ENCODE measurements at regions not wholly inside any gene's neighbourhood (a gene's known extent, or its start where the extent isn't known, plus 50 kb on each side); places are given as distances from the start of the nearest gene placed in this dataset.
A peak's percentile ranks its signal among the peaks of the same experiment; 100 is the strongest.

DNA sequence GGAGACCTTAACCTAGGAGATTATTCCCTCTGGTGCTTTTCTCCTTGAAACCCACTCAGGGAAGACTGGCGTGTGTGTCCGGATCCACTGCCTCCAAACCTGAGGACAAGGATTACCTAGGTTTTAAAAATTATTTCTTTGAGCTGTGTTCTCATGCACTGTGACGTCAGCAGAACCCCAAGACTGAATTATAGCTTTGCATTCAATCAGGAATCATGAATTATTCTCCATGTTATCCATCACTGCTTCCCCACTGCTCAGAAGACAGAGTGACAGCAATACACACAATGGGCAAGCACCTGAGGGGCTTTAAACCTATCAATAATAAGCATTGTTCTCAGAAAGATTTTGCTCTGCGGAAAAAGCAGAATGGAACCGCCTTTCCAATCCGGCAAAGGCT is 253.2 kb upstream of the FOXD3 start:
- H3K9me2 ChIP-seq (ENCODE audit: insufficient read depth, low read length), result no peaks in the 10 kb centered on the region
- H3K4me3 ChIP-seq (ENCODE audit: low read length), result peak overlapping the region; percentile 7
- H3K79me2 ChIP-seq (replicated peaks; ENCODE audit: insufficient read depth, low read length), result no peaks in the 10 kb centered on the region
- H3K27me3 ChIP-seq (ENCODE audit: insufficient read depth, low read depth, low read length), result peaks cover 7% of the 10 kb centered on the region
- peak overlapping the region; percentile 6 for H2AFZ ChIP-seq (ENCODE audit: low read depth, low read length)
- no peaks in the 10 kb centered on the region for H3K36me3 ChIP-seq (ENCODE audit: insufficient read depth, low read length)
- peak overlapping the region; percentile 10 for H3K9ac ChIP-seq (ENCODE audit: low read length)
- H4K20me1 ChIP-seq (ENCODE audit: insufficient read depth), result no peaks in the 10 kb centered on the region
- H3F3A ChIP-seq (ENCODE audit: insufficient read depth, low read length, poor library complexity, severe bottlenecking), result no peaks in the 10 kb centered on the region
- TF ChIP-seq EP300 (conservative IDR thresholded peaks at IDR 0.05; ENCODE audit: poor library complexity, severe bottlenecking), result peak; percentile 52
- no peak for TF ChIP-seq EZH2 (IDR thresholded peaks at IDR 0.05; ENCODE audit: borderline replicate concordance, insufficient read depth, low read length, poor library complexity, severe bottlenecking)
- no peak for TF ChIP-seq RAD21 (conservative IDR thresholded peaks at IDR 0.05)
- no peak for TF ChIP-seq TAF1 (IDR thresholded peaks at IDR 0.05; ENCODE audit: low read depth)
- TF ChIP-seq POLR2AphosphoS5 (IDR thresholded peaks at IDR 0.05), result peak; percentile 24
- TF ChIP-seq SMC3 (conservative IDR thresholded peaks at IDR 0.05; ENCODE audit: poor library complexity), result no peak
- no peak for TF ChIP-seq MXI1 (conservative IDR thresholded peaks at IDR 0.05; ENCODE audit: poor library complexity, severe bottlenecking)
- no peak for TF ChIP-seq REST (IDR thresholded peaks at IDR 0.05; ENCODE audit: borderline replicate concordance)
- TF ChIP-seq, protein P1, sequence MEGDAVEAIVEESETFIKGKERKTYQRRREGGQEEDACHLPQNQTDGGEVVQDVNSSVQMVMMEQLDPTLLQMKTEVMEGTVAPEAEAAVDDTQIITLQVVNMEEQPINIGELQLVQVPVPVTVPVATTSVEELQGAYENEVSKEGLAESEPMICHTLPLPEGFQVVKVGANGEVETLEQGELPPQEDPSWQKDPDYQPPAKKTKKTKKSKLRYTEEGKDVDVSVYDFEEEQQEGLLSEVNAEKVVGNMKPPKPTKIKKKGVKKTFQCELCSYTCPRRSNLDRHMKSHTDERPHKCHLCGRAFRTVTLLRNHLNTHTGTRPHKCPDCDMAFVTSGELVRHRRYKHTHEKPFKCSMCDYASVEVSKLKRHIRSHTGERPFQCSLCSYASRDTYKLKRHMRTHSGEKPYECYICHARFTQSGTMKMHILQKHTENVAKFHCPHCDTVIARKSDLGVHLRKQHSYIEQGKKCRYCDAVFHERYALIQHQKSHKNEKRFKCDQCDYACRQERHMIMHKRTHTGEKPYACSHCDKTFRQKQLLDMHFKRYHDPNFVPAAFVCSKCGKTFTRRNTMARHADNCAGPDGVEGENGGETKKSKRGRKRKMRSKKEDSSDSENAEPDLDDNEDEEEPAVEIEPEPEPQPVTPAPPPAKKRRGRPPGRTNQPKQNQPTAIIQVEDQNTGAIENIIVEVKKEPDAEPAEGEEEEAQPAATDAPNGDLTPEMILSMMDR (IDR thresholded peaks at IDR 0.05; ENCODE audit: poor library complexity, severe bottlenecking), result no peak
- peak overlapping the region; percentile 29 for H3K4me2 ChIP-seq (ENCODE audit: low read length)
- no peaks in the 10 kb centered on the region for H3K9me3 ChIP-seq (ENCODE audit: low read length)
- peak overlapping the region; percentile 72 for H3K27ac ChIP-seq (ENCODE audit: low read length)

DNA sequence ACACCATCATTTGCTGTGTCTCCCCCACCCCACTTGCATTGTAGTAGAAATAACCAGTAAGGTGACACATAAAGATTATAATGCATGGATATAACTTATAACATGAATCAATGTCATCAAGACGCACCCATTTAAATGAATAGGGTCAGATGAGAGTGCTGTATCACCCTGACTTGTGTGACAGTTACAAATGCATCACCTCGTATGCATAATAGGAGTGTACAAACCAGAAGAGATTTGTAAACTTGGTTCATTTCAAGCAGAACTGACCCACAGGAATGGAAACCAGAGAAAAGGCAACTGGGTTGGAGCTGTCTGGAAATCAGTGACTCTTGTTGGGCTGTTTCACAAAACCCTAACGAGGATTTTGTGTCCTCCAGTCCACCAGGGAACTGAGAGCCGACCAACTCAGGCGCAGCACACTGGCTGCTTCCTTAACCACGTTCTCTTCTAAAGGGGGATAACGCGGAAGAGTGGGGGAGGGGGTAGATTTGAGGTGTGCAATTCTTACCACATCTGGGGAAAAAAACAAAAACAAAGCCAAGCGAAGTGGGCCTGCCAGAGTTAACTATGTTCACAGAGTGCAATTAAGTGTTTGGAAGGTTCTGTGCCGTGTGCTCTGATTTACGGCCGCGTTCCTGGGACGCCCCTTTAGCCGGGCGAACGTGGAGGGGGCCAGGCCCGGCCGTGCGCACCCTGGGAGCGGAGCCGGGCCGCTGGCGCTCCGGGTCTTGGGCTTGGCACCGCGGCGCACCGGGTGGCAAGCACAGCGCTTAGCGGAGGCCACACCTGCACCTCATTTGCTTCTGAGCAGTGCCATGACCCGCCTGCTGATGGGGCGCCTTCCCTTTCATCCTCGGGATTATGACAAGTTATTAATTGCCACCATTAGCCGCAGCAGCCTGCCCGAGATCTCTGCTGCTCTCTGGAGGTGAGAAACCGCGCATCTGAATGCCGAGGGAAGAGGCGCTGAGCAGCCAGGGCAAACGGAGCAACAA is 248.8 kb upstream of the FOXD3 start:
- TF ChIP-seq TAF1 (IDR thresholded peaks at IDR 0.05; ENCODE audit: low read depth) (no peak), REST (IDR thresholded peaks at IDR 0.05; ENCODE audit: borderline replicate concordance) (no peak), EZH2 (IDR thresholded peaks at IDR 0.05; ENCODE audit: borderline replicate concordance, insufficient read depth, low read length, poor library complexity, severe bottlenecking) (no peak), SMC3 (conservative IDR thresholded peaks at IDR 0.05; ENCODE audit: poor library complexity) (peak; percentile 54), RAD21 (conservative IDR thresholded peaks at IDR 0.05) (peak; percentile 44), POLR2AphosphoS5 (IDR thresholded peaks at IDR 0.05) (no peak), EP300 (conservative IDR thresholded peaks at IDR 0.05; ENCODE audit: poor library complexity, severe bottlenecking) (no peak)
- TF ChIP-seq, protein P1 (IDR thresholded peaks at IDR 0.05; ENCODE audit: poor library complexity, severe bottlenecking), result peak; percentile 58
- H3K9me3 ChIP-seq (ENCODE audit: low read length), result peaks cover 5% of the 10 kb centered on the region
- no peaks in the 10 kb centered on the region for H3K9me2 ChIP-seq (ENCODE audit: insufficient read depth, low read length)
- H3K79me2 ChIP-seq (replicated peaks; ENCODE audit: insufficient read depth, low read length), result no peaks in the 10 kb centered on the region
- H4K20me1 ChIP-seq (ENCODE audit: insufficient read depth), result no peaks in the 10 kb centered on the region
- H3K9ac ChIP-seq (ENCODE audit: low read length), result no peak overlapping the region
- peaks cover 18% of the 10 kb centered on the region for H3K27me3 ChIP-seq (ENCODE audit: insufficient read depth, low read depth, low read length)
- H3K36me3 ChIP-seq (ENCODE audit: insufficient read depth, low read length), result no peaks in the 10 kb centered on the region
- H3F3A ChIP-seq (ENCODE audit: insufficient read depth, low read length, poor library complexity, severe bottlenecking), result no peaks in the 10 kb centered on the region
- no peak overlapping the region for H2AFZ ChIP-seq (ENCODE audit: low read depth, low read length)
- no peak overlapping the region for H3K27ac ChIP-seq (ENCODE audit: low read length)
- no peak overlapping the region for H3K4me2 ChIP-seq (ENCODE audit: low read length)
- peak overlapping the region; percentile 56 for H3K4me3 ChIP-seq (ENCODE audit: low read length)

Measured in neural cell (in vitro differentiated cells).